Left renal cortex interstitium (tissue), 4 donors: ENCODE measurements at regions not wholly inside any gene's neighbourhood (a gene's known extent, or its start where the extent isn't known, plus 50 kb on each side); places are given as distances from the start of the nearest gene placed in this dataset.

Experiments used
- DNase-seq, 4 donors: peaks; one replicate each; pipeline ENCODE4 v3.0.0-alpha.2; 2013; ENCODE audit warnings: low read depth in 4 of 4, low spot score in 2 of 4, missing footprints in 1 of 4

- DNase-seq, result no peak
Observed at GRCh38 chr3:168858327-168858726, 762.6 kb upstream of the GOLIM4 start.

- no peak for DNase-seq
Observed at GRCh38 chr3:168850109-168850508, 754.4 kb upstream of the GOLIM4 start.

- no peak for DNase-seq
Observed at GRCh38 chr3:168847291-168847883, 751.7 kb upstream of the GOLIM4 start.

- no peak for DNase-seq
Observed at GRCh38 chr3:168844894-168845482, 749.3 kb upstream of the GOLIM4 start.

GRCh38 chr3:168844472-168844871, 748.7 kb upstream of the GOLIM4 start:
- DNase-seq, result no peak

- DNase-seq, result no peak
Observed at GRCh38 chr3:168843481-168843880, 747.8 kb upstream of the GOLIM4 start.

- no peak for DNase-seq
Observed at GRCh38 chr3:168839653-168840052, 743.9 kb upstream of the GOLIM4 start.

GRCh38 chr3:168834558-168834957, 738.8 kb upstream of the GOLIM4 start:
- DNase-seq, result no peak

GRCh38 chr3:168828943-168829342, 733.2 kb upstream of the GOLIM4 start:
- no peak for DNase-seq

- no peak for DNase-seq
Observed at GRCh38 chr3:168828536-168828935, 732.8 kb upstream of the GOLIM4 start.

GRCh38 chr3:168828014-168828413, 732.3 kb upstream of the GOLIM4 start:
- no peak for DNase-seq

GRCh38 chr3:168824107-168824506, 728.4 kb upstream of the GOLIM4 start:
- no peak for DNase-seq

- DNase-seq, result no peak
Observed at GRCh38 chr3:168823466-168823865, 727.7 kb upstream of the GOLIM4 start.

- DNase-seq, result no peak
Observed at GRCh38 chr3:168820810-168821415, 725.2 kb upstream of the GOLIM4 start.

- DNase-seq, result no peak
Observed at GRCh38 chr3:168817177-168817576, 721.5 kb upstream of the GOLIM4 start.

- no peak for DNase-seq
Observed at GRCh38 chr3:168815946-168816345, 720.2 kb upstream of the GOLIM4 start.

GRCh38 chr3:168813225-168813802, 717.6 kb upstream of the GOLIM4 start:
- DNase-seq, result no peak

- no peak for DNase-seq
Observed at GRCh38 chr3:168812234-168812633, 716.5 kb upstream of the GOLIM4 start.

- no peak for DNase-seq
Observed at GRCh38 chr3:168808596-168808995, 712.9 kb upstream of the GOLIM4 start.

- no peak for DNase-seq
Observed at GRCh38 chr3:168807448-168807847, 711.7 kb upstream of the GOLIM4 start.

- no peak for DNase-seq
Observed at GRCh38 chr3:168806871-168807270, 711.1 kb upstream of the GOLIM4 start.

- DNase-seq, result no peak
Observed at GRCh38 chr3:168803536-168803935, 707.8 kb upstream of the GOLIM4 start.
